Esophagus squamous epithelium (tissue), 4 donors: ENCODE measurements at regions not wholly inside any gene's neighbourhood (a gene's known extent, or its start where the extent isn't known, plus 50 kb on each side); places are given as distances from the start of the nearest gene placed in this dataset.

Experiments
- CTCF ChIP-seq, 6 experiments: fragments of 450-650 bp in 4 of 6; fragments of 200-600 bp in 2 of 6; sonication (generic) in 2 of 6; IDR thresholded peaks; one replicate each; pipeline ENCODE4 v1.5.1; 2016 to 2019; ENCODE audit warnings: antibody characterized with exemption in 6 of 6, mild to moderate bottlenecking in 4 of 6, moderate library complexity in 4 of 6
- POLR2A ChIP-seq, 4 donors: fragments of 450-650 bp; IDR thresholded peaks; one replicate each; pipeline ENCODE4 v1.6.1; 2017; ENCODE audit warnings: antibody characterized with exemption in 4 of 4, mild to moderate bottlenecking in 4 of 4, moderate library complexity in 3 of 4

- TF ChIP-seq POLR2A (IDR thresholded peaks at IDR 0.05) (no peak), CTCF (IDR thresholded peaks at IDR 0.05) (no peak)
Observed at GRCh38 chr4:110815950-110816349, 193.1 kb upstream of the PITX2 start.
